ENCODE measurements at regions not wholly inside any gene's neighbourhood (a gene's known extent, or its start where the extent isn't known, plus 50 kb on each side); places are given as distances from the start of the nearest gene placed in this dataset.

- H3K9me3 Mint-ChIP-seq = peaks cover 5% of the 10 kb centered on the region
- CTCF ChIA-PET = no interaction called here
- POLR2A ChIA-PET = no interaction called here
- DNase-seq (ENCODE audit: low spot score) (no peak), ATAC-seq (no peak)
- no peak overlapping the region for H3K4me3 Mint-ChIP-seq
- H3K36me3 Mint-ChIP-seq = 0 out of 2 replicates have a peak, but pooled peaks cover 3% of the 10 kb centered on the region
- no peak overlapping the region for H3K27ac Mint-ChIP-seq
- H3K27me3 Mint-ChIP-seq (ENCODE audit: low read depth) = no peaks in the 10 kb centered on the region
- peaks cover 12% of the 10 kb centered on the region for H3K4me1 Mint-ChIP-seq
- no peak for TF ChIP-seq TP53 (CRISPR knock-in tag; IDR thresholded peaks at IDR 0.05)
- TF ChIP-seq RORB (CRISPR knock-in tag; IDR thresholded peaks at IDR 0.05) = no peak
- no peak for TF ChIP-seq HMGA2 (CRISPR knock-in tag; IDR thresholded peaks at IDR 0.05)
- TF ChIP-seq ZNF416 (CRISPR knock-in tag; IDR thresholded peaks at IDR 0.05) = no peak
- TF ChIP-seq IRF1 (CRISPR knock-in tag; IDR thresholded peaks at IDR 0.05) = no peak
- TF ChIP-seq FOXJ3 (CRISPR knock-in tag; IDR thresholded peaks at IDR 0.05; ENCODE audit: borderline replicate concordance) = no peak
- no peak for TF ChIP-seq ZNF396 (CRISPR knock-in tag; IDR thresholded peaks at IDR 0.05; ENCODE audit: borderline replicate concordance)
- TF ChIP-seq PRDM15 (CRISPR knock-in tag; IDR thresholded peaks at IDR 0.05) = no peak
- TF ChIP-seq NFE2L1 (CRISPR knock-in tag; IDR thresholded peaks at IDR 0.05) = no peak
- no peak for TF ChIP-seq ATF6 (CRISPR knock-in tag; IDR thresholded peaks at IDR 0.05)
- no peak for TF ChIP-seq ZNF425 (CRISPR knock-in tag; conservative IDR thresholded peaks at IDR 0.05)
- no peak for TF ChIP-seq ZNF121 (CRISPR knock-in tag; IDR thresholded peaks at IDR 0.05)
- no peak for TF ChIP-seq MYBL2 (CRISPR knock-in tag; IDR thresholded peaks at IDR 0.05)
- no peak for TF ChIP-seq ZBTB43 (CRISPR knock-in tag; IDR thresholded peaks at IDR 0.05)
- TF ChIP-seq ZNF138 (CRISPR knock-in tag; conservative IDR thresholded peaks at IDR 0.05) = no peak
- no peak for TF ChIP-seq FOXK1 (CRISPR knock-in tag; IDR thresholded peaks at IDR 0.05)
- no peak for TF ChIP-seq ATF3 (CRISPR knock-in tag; conservative IDR thresholded peaks at IDR 0.05)
- no peak for TF ChIP-seq ARID4B (CRISPR knock-in tag; IDR thresholded peaks at IDR 0.05; ENCODE audit: borderline replicate concordance)
- no peak for TF ChIP-seq SP1 (CRISPR knock-in tag; conservative IDR thresholded peaks at IDR 0.05)
- no peak for TF ChIP-seq SOX15 (CRISPR knock-in tag; IDR thresholded peaks at IDR 0.05)
These were observed 205.2 kb downstream of the KCNJ2 start for GRCh38 chr17:70374496-70374895.
